ENCODE measurements at regions not wholly inside any gene's neighbourhood (a gene's known extent, or its start where the extent isn't known, plus 50 kb on each side); places are given as distances from the start of the nearest gene placed in this dataset.

DNA sequence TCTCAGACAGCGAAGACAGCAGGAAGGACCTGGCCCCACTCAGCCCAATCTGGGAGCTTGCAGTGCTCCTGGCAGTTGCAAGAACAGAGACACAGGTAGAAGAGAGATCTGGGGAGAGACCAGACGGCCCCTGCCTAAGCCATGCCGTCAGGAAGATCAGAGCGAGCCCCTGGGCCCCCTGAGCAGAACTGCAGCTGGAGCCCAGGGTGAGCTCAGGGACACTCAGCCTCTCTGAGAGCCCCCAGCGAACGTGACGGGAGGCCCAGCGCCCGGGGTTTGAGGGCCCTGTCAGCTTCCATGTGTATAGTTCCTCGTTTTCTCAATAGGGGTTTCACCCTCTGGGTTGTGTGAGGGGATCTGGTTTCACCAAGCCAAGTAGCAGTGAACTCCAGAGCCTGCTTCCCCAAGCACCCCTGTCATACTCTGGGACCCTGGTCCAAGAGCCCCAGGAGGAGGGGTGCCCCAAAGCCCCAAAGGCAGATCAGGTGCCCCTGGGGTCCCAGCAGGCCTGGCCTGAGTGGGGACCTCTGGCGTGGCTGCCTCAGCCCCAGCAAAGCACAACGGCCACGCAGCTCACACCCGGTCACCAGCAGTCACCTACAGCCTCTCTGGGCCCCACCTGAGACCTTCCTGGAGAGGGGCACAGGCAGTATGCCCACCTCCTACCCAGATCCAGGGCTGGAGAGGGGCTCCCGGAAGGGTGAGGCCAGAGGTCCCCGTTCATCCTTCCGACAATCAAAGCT is 431.3 kb upstream of the MYT1L start:
- FAIRE-seq (no peak), DNase-seq (ENCODE audit: low spot score in 2 of 2) (no peak)

DNA sequence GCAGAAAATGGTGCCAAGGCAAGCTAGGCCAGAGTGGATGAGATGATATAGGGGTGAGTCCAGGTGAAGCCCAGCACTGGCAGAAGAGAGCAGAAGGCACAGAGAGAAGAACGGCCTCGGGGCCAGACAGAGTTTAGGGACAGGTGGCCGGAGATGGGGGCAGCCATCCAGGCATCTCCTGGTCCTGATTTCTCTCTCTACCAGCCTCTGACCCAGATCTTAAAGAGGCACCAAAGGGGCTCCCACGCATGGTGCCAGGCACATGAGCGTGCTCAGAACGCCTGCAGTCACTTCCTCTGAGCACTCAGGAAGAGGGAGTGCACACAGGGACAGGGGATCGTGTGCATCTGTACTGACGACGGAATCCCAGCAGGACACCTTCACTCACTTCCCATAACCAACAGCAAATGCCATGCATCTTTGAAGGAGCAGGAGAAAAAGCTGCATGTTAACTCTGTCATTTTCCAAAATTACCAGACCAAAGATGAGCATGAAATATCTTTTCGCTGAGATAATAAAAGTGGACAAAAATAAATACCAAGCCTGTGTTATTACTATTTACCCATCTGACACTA is 427.8 kb upstream of the MYT1L start:
- no peak for FAIRE-seq
- DNase-seq (ENCODE audit: low spot score in 2 of 2) = no peak

DNA sequence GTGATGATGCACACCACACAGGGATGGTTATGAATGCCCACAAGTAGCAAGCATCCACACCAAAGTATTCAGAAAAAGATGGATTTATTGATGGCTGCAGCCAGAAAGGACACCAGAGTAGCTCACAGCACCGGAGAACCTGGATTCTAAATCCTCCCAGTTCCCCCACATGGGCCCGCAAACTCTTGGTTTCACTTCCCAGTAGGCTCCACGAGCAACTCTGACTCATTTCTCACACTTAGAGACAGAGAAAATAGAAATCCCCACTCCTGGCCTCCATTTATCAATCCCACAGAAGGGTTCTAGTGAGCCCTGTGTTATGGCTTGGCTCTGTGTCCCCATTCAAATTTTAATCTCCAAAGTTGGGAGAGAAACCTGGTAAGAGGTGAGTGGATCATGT is 426.7 kb upstream of the MYT1L start:
- DNase-seq (ENCODE audit: low spot score in 2 of 2) (no peak), FAIRE-seq (no peak)

DNA sequence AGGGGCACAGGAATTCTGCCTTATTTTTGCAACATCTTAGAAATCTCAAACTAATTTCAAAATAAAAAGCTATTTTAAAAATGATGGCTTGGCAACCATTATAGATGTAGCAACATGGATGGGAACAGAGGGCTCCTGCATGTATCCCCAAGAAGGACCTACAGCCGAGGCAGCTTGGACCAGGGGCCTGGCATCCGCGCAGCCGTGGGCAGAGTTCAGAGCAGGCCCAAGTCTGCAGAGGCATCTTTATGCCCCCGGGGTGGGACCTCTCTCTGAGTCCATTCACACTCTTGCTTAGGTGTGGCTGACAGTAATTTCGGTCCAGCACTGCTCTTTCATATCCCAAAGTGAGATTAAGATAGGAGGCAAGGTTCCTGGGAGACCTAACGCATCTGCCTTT is 425.8 kb upstream of the MYT1L start:
- DNase-seq (ENCODE audit: low spot score in 2 of 2) = no peak
- FAIRE-seq = no peak

DNA sequence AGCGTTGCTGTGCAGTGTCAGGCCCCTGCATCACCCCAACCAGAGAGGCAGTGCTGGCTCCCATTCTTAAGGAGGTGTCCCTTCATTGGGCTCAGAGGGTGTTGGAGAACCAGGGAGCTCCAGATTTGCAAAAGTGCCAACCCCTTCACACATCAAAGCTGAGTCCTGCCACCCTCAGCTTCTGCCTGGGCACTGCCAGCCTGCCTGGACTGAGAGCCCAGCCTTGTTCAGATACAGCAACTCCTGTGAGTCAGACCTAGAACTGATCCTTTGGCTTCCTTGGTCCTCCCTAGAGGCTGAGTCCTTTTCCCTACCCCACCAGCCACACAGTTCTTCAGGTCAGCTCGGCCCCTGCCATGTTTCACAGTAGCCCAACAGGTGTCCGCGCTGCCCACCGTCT is 424.9 kb upstream of the MYT1L start:
- DNase-seq (ENCODE audit: low spot score in 2 of 2) = no peak
- no peak for FAIRE-seq

DNA sequence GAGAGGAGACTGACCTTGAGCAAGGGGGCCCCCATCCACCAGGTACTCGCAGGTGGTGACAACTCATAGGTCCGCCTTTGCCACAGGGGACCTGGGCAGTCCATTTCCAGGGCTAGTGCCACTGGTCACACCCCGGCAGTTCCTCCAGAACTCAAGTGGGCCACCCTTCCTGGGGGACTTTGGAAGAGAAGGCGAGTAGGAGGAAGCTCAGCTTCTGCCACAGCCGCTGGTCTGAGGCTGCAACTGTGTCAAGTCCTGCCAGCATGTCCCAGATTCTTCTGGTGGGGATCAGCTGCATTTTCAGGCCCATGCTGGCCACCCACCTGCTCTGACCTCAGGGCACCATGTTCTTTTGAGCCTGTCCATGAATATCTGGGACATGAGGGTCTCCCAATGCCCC is 423.9 kb upstream of the MYT1L start:
- no peak for DNase-seq (ENCODE audit: low spot score in 2 of 2)
- no peak for FAIRE-seq

DNA sequence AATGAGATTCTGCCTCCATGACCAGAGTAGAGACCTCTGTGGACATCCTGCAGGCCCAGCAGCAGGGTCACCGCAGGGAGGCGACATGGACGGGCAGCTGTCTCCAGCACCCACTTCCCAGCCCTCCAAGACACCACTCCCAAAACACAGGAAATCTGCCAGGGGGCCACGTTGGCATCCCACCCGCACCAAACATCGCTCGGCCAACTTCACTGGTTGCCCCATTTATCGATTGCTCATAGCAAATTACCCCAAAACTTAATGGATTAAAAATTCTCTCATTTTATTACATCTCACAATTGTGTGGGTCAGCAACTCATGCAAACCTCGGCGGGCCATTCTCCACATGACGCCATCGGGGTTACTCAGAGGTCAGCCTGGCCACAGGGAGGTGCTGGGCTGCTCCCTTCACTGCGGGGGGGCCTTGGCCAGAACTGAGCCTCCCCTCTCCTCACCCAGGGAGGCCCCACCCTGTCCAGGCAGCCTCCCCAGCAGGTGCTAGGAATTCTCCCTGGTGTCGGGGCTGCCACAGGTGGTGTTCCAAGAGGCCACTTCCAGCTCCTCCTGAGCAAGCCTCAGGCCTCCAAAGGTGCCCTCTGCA is 420.7 kb upstream of the MYT1L start:
- FAIRE-seq = no peak
- DNase-seq (ENCODE audit: low spot score in 2 of 2) = no peak

DNA sequence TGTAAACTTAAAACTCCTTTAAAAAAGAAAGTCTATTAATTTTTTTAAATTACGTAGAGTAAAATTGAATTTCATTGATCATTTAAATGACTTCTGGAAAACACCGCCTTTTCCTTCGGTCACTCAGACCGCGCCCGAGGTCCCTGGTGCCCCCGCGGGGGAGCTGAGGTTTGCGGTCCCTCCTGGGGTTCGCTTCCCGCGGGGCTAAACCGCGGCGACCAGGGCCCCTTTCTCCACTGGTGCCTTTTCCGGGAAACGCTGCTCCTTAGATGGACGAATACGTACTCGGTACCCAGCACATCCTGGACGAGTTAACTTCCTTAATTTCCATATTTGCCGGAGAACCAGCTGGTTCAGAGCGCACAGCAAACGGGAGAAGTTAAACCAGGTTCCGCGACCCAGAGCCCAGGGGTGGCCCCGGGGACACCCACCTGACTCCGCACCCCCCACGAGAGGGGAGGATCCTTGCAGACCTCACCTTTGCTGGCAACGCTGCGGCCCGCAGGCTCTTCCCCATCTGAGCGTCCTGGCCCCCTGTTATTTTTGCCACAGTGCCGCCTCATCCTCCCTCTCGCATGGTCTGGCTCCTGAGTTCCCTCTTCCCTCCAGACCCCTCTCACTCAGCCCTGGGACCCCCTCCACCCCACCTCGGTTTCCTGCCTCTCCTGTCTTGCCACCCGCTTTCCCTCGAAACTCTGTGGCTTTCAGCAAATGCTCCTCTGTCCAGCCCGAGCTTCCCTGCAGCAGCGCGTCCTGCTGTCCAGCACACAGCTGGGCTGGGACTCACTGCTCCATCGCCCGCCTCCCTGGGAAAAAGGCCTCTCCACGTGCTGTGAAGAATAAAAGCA is 420.0 kb upstream of the MYT1L start:
- DNase-seq (ENCODE audit: low spot score in 2 of 2) (no peak), FAIRE-seq (no peak)

DNA sequence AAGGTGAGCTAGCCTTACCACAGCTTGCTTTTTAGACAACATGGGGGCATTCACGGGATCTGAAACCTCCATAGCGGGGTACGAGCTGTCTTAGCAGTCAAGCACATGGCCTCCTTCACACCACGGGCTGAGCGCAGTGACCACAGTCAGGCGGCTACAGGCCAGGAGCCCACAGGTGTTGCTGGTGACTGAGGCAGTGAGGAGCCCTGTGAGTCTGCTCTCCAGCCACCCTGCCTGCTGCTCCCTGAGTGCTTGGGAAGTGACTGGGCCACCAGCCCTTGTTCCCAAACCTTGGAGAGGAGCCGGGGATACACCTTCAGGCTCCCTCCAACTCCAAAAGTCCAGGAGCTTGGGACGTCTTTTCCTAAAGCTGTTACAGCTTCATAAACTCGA is 418.1 kb upstream of the MYT1L start:
- DNase-seq (ENCODE audit: low spot score in 2 of 2) = no peak

DNA sequence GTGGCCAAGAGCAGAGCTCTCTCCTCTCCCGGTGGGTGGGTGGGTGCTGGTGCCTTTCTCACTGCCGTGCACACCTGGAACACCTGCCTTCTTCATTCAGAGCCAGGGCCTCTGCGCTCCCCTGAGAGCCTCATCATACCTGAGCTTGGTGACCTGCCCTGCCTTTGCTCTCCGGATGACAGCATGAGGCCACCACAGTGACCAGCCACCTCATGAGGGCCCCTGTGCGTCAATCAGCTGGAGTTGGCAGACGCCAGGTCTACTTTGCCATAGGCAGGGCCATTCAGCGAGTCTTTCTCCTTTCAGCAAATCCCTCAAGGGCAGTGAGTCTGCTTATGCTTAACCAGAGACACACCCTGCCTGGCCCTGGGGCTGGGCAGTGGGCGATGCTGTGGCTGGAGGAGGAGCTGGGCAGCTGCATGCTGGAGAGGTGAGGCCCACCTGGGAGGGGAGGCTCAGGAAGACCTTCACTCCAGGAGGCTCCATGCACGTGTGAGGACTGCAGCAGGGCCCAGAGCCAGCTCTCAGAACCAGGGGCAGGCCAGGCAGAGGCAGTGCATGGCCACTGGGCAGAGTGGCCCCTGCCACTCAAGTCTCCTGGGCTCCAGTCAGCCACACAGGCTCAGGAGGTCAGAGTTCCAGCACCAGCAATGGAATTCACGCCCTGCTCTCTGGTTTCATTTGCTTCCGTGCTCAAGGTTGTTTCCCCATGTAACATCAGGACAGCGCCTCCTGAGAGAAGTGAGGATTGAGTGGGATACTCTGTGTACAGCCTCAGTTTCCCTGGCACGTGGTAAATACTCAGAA is 417.5 kb upstream of the MYT1L start:
- no peak for FAIRE-seq
- DNase-seq (ENCODE audit: low spot score in 2 of 2) = no peak

More for the DNA sequence above, 418.1 kb upstream of the MYT1L start:
- FAIRE-seq = no peak

DNA sequence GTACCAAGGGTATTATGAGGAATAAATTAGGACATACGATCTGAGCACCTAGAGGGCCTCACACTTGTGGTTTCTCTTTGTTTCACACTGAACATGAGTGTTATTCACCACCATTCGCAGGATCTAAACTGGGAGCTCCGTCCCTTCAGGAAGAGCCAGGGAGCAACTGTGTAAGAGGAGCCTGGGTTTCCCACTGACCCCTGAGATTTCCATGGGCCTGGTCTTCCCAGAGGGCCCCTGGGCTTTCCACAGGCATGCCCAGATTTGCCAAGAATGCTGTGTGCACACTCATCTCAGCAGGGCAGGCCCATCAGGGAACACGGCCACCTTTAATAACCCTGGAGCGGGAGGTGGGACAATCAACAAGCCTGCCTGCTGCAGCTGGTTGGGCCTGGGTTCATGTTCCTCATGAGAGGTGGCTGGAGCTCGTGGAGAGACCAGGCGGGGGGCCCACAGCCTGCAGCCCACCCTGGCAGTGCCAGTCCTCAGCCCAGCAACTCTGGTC is 416.8 kb upstream of the MYT1L start:
- no peak for DNase-seq (ENCODE audit: low spot score in 2 of 2)
- no peak for FAIRE-seq

DNA sequence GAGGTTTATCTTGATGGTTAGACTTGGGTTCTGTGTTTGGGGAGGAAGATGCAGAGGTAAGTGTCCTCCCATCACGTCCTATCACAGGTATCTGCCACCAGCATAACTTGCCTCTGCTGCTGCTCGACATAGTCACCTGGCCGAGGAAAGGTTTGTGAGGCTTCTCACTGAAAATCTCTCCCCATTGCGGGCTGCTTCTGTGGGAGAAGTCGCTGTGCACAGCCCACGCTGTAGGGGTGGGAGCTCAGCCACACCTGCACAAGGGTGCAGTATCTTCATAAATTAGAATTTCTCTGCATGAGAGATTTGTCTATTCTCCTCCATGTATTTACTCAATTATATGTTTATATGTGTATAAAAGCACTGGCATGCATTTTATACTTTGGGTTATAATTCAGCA is 415.7 kb upstream of the MYT1L start:
- FAIRE-seq = no peak
- DNase-seq (ENCODE audit: low spot score in 2 of 2) = no peak

DNA sequence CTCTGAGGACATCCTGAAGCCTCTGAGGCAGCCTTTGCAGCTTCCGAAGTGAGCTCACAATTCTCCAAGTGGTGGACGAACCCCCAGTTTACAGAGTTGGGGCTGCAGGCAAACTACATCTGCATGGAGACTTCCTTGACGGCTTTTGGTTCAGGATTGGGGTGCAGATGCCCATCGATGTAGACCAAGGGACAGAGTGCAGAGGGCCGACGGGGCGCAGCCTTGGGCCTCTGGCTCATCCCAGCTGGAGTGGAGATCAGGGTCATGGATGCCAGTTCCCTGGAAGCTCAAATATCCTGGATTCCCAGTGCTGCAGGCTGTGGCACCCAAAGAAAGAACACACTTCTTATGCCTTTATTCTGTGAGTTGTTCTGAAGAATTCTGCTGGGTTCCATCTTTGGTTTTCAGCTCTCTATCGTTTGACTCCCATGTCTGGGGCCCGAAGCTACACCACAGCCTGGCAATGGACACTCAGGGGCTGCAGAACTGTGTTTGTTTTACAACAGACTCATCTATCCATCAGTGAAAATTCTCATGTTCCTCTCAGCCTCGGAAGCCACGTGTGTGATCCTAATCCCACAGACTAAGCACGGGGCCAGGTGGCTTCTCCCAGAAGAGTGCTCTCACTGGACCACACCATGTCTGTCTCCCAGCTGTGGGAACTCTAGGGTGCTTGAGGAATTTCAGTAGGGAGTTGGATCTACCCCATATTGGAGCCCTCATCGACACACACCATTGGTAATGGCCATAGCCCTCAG is 414.1 kb upstream of the MYT1L start:
- FAIRE-seq (no peak), DNase-seq (ENCODE audit: low spot score in 2 of 2) (no peak)

DNA sequence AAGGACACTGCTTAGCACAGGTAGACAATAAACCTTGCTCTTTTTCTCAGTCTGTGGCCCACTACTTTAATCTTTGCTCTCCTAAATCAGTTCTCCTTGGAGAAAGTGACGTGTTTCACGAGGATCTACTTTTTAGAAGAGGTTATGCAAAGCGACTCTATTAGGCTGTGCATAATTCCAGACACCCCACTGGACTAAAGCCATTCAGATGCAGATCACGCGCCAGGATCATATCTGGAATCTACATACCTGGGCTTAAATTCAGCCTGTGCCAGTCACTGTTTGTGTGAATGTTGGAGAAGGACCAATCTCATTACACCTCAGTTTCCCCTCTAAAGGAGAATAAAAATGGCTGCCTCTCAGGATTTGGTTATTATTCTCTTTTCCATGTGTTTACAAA is 413.0 kb upstream of the MYT1L start:
- FAIRE-seq = no peak

DNA sequence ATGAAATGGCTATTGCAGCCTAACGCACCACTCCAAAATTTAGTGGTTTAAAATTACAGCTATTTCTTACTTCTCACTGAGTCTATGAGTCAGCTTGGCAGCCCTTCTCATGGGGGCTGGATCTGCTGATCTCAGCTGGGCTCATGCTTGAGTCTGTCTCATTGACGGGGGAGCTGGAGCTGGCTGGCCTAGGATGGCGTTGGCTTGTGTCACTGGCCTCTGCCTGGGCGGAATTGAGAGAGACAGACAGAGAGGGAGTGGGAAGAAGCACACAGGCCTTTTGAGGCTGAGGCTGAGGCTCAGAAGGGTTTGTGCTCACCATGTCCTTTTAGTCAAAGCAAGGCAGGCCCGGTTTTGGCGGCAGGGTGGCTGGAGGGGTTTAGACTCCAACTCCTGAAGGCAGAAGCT is 412.1 kb upstream of the MYT1L start:
- FAIRE-seq = no peak

More for the DNA sequence above, 413.0 kb upstream of the MYT1L start:
- DNase-seq (ENCODE audit: low spot score in 2 of 2) = no peak

DNA sequence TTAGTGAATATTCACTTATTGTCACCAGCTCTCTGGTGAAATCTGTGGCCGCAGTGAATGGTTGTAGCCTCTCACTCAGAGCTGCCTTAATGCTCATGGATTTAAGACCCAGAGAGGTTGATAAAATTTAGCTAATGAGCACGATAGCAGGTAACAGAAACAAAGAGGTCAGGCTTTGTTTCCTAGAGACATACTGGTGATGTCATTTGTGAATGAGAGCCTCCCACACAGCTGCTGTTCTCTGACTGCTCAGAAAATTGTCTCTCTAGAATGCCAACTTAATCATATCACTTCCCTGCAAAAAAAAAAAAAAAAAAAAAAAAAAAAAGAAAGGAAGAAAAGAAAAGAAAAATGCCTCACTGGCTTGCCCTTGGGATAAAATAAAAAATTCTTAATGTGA is 411.7 kb upstream of the MYT1L start:
- DNase-seq (ENCODE audit: low spot score in 2 of 2) = peak in 1 of 2 donors; percentile 37
- FAIRE-seq = no peak

More for the DNA sequence above, 412.1 kb upstream of the MYT1L start:
- DNase-seq (ENCODE audit: low spot score in 2 of 2) = peak; percentile 56 to 78

DNA sequence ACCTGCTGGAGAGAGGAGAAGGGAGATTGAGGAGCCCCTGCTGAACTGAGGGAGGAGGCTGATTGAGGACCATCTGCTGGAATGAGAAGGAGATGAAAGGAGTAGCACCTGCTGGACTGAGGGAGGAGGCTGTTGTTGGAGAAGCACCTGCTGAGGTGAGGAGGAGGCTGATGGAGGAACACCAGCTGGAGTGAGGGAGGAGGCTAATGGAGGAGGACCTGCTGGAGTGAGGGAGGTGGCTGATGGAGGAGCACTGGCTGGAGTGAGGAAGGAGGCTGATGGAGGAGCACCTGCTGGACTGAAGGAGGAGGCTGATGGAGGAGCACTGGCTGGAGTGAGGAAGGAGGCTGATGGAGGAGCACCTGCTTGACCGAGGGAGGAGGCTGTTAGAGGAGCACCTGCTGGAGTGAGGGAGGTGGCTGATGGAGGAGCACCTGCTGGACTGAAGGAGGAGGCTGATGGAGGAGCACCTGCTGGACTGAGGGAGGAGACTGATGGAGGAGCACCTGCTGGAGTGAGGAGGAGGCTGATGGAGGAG is 409.2 kb upstream of the MYT1L start:
- no peak for FAIRE-seq
- no peak for DNase-seq (ENCODE audit: low spot score in 2 of 2)

DNA sequence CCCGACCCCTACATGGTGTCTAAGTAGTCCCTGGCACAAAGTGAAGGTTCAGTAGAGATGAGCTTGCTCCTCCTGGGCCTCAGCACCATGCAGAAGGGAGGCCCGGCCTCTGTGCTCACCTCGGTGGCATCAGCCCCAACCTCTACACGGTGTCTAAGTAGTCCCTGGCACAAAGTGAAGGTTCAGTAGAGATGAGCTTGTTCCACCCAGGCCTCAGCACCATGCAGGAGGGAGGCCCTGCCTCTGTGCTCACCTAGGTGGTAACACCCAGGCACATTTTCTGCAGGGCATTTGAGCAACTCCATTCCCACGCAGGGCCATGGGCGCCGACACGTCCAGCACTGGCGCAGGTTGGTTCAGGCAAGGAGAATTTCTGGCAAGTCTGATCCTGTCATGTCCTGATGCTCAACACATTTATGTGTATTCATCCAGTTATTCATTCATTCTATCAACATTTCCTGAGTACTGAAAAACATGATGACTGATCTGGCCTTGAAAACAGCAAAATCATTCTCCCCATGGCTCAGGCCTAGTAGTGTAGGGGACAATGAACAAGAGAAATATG is 408.2 kb upstream of the MYT1L start:
- DNase-seq (ENCODE audit: low spot score in 2 of 2) (no peak), FAIRE-seq (no peak)

DNA sequence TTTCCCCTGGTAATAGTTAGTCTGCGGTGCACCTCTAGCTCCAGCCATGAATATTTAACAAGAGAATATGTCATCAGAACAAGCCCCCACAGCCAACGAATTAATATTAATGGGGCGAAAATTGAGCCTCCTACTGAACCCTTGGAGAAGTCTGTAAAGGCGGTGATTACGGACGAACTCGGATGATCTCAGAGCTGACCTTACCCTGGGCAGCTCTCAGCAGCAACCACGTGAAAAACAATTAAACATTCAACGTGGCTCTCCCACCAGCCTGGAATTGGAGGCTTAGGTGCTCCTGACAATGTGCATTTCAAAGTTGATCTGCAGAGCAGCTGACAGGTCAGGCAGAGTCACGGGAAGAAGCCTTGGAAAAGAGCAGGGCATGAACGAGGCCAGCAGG is 407.6 kb upstream of the MYT1L start:
- no peak for FAIRE-seq

More for the DNA sequence above, 407.6 kb upstream of the MYT1L start:
- no peak for DNase-seq (ENCODE audit: low spot score in 2 of 2)
